Neural crest cell (in vitro differentiated cells): ENCODE measurements at regions not wholly inside any gene's neighbourhood (a gene's known extent, or its start where the extent isn't known, plus 50 kb on each side); places are given as distances from the start of the nearest gene placed in this dataset.

Experiments
- DNase-seq: peaks from one replicate; pipeline ENCODE4 v3.0.0; 2021; ENCODE audit warnings: low read depth, mixed read lengths, low spot score
- H3K27ac Mint-ChIP-seq: one replicate; pipeline ENCODE4 v1.8.0; 2021; ENCODE audit warnings: mild to moderate bottlenecking, mixed read lengths; ENCODE audit not compliant: unreplicated experiment
- H3K27me3 Mint-ChIP-seq: 2 replicates; pipeline ENCODE4 v1.8.0; 2021; ENCODE audit warnings: low read depth, mild to moderate bottlenecking, mixed read lengths
- H3K36me3 Mint-ChIP-seq: 2 replicates; pipeline ENCODE4 v1.8.0; 2021; ENCODE audit warnings: low read depth, mild to moderate bottlenecking, mixed read lengths
- H3K4me1 Mint-ChIP-seq: 2 replicates; pipeline ENCODE4 v1.8.0; 2021; ENCODE audit warnings: mixed read lengths
- H3K4me3 Mint-ChIP-seq: one replicate; pipeline ENCODE4 v1.8.0; 2021; ENCODE audit warnings: mild to moderate bottlenecking, mixed read lengths
- H3K9me3 Mint-ChIP-seq: 2 replicates; pipeline ENCODE4 v1.8.0; 2021; ENCODE audit warnings: mixed read lengths
- TF ChIP-seq, protein P1 (sequence below): fragments of 200-600 bp; sonication (generic); conservative IDR thresholded peaks from 2 replicates; pipeline ENCODE4 v1.5.0; 2021; ENCODE audit warnings: antibody characterized with exemption, mild to moderate bottlenecking

DNA sequence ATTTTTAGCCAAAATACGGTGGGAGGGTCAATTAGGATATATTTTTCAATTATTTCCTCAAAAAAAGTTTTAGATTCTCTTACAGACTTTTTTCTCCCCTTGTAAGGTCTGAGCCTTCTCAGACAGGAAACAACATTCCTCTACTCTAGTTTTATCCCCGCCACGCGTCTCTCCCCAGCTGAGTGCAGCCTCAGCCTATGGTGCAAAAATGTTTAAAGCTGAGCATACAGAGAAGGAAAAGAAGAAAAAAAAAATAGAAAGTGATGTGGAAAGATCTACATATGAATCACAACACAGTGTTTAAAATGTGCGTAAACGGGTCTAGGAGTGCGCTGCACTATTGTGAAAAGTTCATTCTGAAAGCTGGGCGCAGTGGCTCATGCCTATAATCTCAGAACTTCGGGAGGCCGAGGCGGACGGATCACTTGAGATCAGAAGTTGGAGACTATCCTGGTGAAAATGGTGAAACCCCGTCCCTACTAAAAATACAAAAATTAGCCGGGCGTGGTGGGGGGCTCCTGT is 159.0 kb downstream of the TRIM27 start:
- H3K4me3 Mint-ChIP-seq = no peak overlapping the region
- no peaks in the 10 kb centered on the region for H3K36me3 Mint-ChIP-seq
- no peaks in the 10 kb centered on the region for H3K9me3 Mint-ChIP-seq
- peaks cover 94% of the 10 kb centered on the region for H3K27me3 Mint-ChIP-seq
- H3K4me1 Mint-ChIP-seq = peaks cover 5% of the 10 kb centered on the region
- H3K27ac Mint-ChIP-seq = no peak overlapping the region
- TF ChIP-seq, protein P1, sequence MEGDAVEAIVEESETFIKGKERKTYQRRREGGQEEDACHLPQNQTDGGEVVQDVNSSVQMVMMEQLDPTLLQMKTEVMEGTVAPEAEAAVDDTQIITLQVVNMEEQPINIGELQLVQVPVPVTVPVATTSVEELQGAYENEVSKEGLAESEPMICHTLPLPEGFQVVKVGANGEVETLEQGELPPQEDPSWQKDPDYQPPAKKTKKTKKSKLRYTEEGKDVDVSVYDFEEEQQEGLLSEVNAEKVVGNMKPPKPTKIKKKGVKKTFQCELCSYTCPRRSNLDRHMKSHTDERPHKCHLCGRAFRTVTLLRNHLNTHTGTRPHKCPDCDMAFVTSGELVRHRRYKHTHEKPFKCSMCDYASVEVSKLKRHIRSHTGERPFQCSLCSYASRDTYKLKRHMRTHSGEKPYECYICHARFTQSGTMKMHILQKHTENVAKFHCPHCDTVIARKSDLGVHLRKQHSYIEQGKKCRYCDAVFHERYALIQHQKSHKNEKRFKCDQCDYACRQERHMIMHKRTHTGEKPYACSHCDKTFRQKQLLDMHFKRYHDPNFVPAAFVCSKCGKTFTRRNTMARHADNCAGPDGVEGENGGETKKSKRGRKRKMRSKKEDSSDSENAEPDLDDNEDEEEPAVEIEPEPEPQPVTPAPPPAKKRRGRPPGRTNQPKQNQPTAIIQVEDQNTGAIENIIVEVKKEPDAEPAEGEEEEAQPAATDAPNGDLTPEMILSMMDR = no peak
- no peak for DNase-seq

DNA sequence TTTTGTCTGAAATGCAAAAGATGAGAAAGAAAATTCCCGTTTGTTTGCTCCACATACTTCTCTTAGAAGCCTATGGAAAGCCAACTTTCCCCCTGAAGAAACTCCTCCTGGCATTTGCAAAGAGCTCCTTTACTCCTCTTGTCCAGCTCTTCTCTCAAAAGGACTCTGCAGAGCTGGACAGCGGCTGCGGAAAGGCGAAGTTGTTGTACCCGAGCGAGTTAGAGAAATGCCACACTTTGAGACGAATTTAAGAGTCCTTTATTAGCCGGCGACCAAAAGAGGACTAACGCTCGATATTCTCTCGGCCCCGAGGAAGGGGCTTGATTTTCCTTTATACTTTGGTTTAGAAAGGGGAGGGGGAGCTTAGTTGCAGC is 157.8 kb downstream of the TRIM27 start:
- TF ChIP-seq, protein P1 = no peak
- Mint-ChIP-seq H3K27me3 (peaks cover 97% of the 10 kb centered on the region), H3K36me3 (no peaks in the 10 kb centered on the region), H3K4me1 (peaks cover 5% of the 10 kb centered on the region), H3K4me3 (no peak overlapping the region), H3K27ac (no peak overlapping the region), H3K9me3 (no peaks in the 10 kb centered on the region)
- DNase-seq = no peak

DNA sequence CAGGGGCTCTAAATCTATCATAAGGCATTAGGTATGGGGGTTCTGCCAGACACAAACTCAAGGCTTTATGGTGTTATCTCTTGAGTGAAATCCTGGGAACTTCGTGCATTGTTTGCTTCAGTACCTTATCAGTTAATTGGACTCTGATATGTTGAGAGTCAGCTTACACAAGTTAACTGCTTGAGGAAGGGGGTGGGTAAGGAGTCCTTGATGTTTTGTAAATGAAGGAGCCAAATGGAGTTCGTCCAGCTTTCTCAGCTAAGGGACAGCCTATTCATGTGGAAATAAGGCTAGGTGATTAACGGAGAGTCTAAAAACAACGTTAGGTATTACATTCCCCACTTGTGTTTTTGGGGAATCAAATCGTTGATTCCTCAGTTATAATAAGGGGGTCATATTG is 157.4 kb downstream of the TRIM27 start:
- H3K4me3 Mint-ChIP-seq = no peak overlapping the region
- H3K4me1 Mint-ChIP-seq = peaks cover 5% of the 10 kb centered on the region
- H3K36me3 Mint-ChIP-seq = no peaks in the 10 kb centered on the region
- no peak overlapping the region for H3K27ac Mint-ChIP-seq
- no peaks in the 10 kb centered on the region for H3K9me3 Mint-ChIP-seq
- peaks cover 100% of the 10 kb centered on the region for H3K27me3 Mint-ChIP-seq
- TF ChIP-seq, protein P1 = no peak
- no peak for DNase-seq

DNA sequence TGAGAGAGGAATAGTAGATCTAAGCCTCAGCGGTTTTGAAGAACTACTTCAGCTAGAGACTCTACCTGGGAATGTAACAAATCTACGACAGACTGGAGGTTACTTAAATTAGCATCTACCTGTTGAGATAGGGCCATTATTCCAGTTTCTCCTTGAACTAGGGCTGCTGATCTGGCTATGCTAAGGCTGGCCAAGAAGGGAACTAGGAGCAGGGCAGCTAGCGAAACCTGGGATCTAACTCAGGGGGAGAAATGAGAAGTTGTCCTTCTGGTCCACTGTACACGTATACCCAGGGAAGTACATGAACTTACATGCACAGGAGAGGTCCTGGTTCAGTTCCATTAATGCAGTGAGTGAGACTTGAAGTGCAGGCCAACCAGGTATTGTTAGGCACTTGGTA is 156.7 kb downstream of the TRIM27 start:
- Mint-ChIP-seq H3K4me1 (peaks cover 5% of the 10 kb centered on the region), H3K27ac (no peak overlapping the region), H3K36me3 (no peaks in the 10 kb centered on the region), H3K27me3 (peaks cover 100% of the 10 kb centered on the region), H3K9me3 (no peaks in the 10 kb centered on the region), H3K4me3 (no peak overlapping the region)
- TF ChIP-seq, protein P1 = no peak
- DNase-seq = no peak

DNA sequence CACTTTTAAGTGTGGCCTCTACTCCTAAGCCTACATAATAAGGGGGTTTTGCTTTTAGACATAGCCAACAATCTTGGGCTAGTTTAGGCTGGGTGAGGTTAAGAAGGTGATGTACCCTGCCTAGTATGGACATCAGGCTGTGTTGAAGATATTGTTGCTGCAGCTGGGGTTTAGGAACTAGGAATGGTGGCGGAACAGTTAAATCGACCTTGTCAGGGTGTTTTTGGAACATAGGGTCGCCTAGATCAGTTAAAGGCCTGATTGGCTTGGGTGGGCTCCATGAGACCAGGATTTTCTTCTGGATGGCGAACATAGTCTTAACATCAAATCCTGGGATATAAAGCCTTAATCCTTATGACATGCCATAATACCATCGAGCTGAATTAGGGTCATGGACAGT is 156.1 kb downstream of the TRIM27 start:
- Mint-ChIP-seq H3K27me3 (peaks cover 100% of the 10 kb centered on the region), H3K4me3 (no peak overlapping the region), H3K27ac (no peak overlapping the region), H3K4me1 (peaks cover 5% of the 10 kb centered on the region), H3K9me3 (no peaks in the 10 kb centered on the region), H3K36me3 (no peaks in the 10 kb centered on the region)
- DNase-seq = no peak
- TF ChIP-seq, protein P1 = no peak
